Vagina (tissue), 2 donors: ENCODE measurements at regions not wholly inside any gene's neighbourhood (a gene's known extent, or its start where the extent isn't known, plus 50 kb on each side); places are given as distances from the start of the nearest gene placed in this dataset.

ENCODE experiments used
- CTCF ChIP-seq, 3 experiments: fragments of 450-650 bp in 2 of 3; fragments of 200-600 bp in 1 of 3; sonication (generic) in 1 of 3; IDR thresholded peaks; one replicate each; pipeline ENCODE4 v1.5.1; 2017 to 2019; ENCODE audit warnings: antibody characterized with exemption in 3 of 3, mild to moderate bottlenecking in 2 of 3, moderate library complexity in 2 of 3
- POLR2A ChIP-seq, 2 donors: fragments of 450-650 bp; IDR thresholded peaks; one replicate each; pipeline ENCODE4 v1.6.1; 2017; ENCODE audit warnings: antibody characterized with exemption in 2 of 2, mild to moderate bottlenecking in 2 of 2, moderate library complexity in 2 of 2
- POLR2AphosphoS5 ChIP-seq, 2 donors: sonication (generic); formaldehyde crosslinking; IDR thresholded peaks; one replicate each; pipeline ENCODE4 v1.9.0; 2017; ENCODE audit warnings: antibody characterized with exemption in 2 of 2, mild to moderate bottlenecking in 2 of 2, low read depth in 1 of 2; ENCODE audit not compliant: insufficient read depth in 1 of 2

GRCh38 chr2:129908721-129909373, 70.6 kb upstream of the RAB6C start:
- TF ChIP-seq CTCF (IDR thresholded peaks at IDR 0.05) (no peak), POLR2A (IDR thresholded peaks at IDR 0.05) (no peak), POLR2AphosphoS5 (IDR thresholded peaks at IDR 0.05; ENCODE audit: insufficient read depth in 1 of 2, low read depth in 1 of 2) (no peak)
